22Rv1 (cell line): ENCODE measurements at regions not wholly inside any gene's neighbourhood (a gene's known extent, or its start where the extent isn't known, plus 50 kb on each side); places are given as distances from the start of the nearest gene placed in this dataset.

ENCODE experiments used
- ZFX ChIP-seq: fragments of 450-650 bp; IDR thresholded peaks from 2 replicates; pipeline ENCODE4 v1.6.1; 2017; ENCODE audit warnings: antibody characterized with exemption, borderline replicate concordance
- TF ChIP-seq, protein P1 (sequence below): fragments of 450-650 bp; IDR thresholded peaks from 2 replicates; pipeline ENCODE4 v1.5.1; 2017; ENCODE audit warnings: mild to moderate bottlenecking

DNA sequence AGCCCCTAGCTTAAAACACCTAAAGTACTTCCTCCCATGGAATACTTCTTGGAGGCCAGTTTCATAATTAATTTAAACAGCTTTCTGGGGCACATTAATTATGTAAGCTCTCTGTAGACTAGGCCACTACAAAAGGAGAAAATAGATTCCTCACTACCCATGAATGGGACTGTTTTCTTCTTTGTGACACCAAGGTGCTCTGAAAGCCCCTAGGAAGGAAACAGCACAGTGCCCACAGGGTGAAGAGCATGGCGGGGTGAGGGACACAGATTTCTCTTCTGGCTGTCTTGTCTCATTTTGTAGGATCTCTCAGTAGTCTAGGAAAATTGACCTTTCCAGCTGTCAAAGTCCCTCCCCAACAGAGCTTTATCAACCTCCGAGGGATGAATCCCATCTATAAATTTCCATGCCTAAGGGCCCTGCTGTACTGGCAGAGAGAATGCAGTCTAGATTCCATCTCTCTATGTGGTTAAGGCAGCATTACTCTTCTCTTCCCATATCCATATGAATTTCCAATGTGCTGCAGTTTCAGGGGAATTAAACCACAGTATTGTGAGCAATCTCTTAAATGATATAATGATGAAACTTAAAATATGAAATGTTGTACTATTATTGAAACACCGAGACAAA, 183.6 kb upstream of the GRIP1 start:
- TF ChIP-seq, protein P1, sequence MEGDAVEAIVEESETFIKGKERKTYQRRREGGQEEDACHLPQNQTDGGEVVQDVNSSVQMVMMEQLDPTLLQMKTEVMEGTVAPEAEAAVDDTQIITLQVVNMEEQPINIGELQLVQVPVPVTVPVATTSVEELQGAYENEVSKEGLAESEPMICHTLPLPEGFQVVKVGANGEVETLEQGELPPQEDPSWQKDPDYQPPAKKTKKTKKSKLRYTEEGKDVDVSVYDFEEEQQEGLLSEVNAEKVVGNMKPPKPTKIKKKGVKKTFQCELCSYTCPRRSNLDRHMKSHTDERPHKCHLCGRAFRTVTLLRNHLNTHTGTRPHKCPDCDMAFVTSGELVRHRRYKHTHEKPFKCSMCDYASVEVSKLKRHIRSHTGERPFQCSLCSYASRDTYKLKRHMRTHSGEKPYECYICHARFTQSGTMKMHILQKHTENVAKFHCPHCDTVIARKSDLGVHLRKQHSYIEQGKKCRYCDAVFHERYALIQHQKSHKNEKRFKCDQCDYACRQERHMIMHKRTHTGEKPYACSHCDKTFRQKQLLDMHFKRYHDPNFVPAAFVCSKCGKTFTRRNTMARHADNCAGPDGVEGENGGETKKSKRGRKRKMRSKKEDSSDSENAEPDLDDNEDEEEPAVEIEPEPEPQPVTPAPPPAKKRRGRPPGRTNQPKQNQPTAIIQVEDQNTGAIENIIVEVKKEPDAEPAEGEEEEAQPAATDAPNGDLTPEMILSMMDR, result no peak
- no peak for TF ChIP-seq ZFX
